H9 (cell line): ENCODE measurements at regions not wholly inside any gene's neighbourhood (a gene's known extent, or its start where the extent isn't known, plus 50 kb on each side); places are given as distances from the start of the nearest gene placed in this dataset.
A peak's percentile ranks its signal among the peaks of the same experiment; 100 is the strongest.

ENCODE experiments used
- DNase-seq: peaks from one replicate; pipeline ENCODE4 v3.0.0-alpha.2; 2017
- H2AFZ ChIP-seq: one replicate; pipeline ENCODE4 v1.6.1; 2013; ENCODE audit warnings: mild to moderate bottlenecking, low read length, control low read depth, moderate library complexity
- H2AK5ac ChIP-seq: 2 replicates; pipeline ENCODE4 v1.6.1; 2013; ENCODE audit warnings: low read length, control low read depth, mixed read lengths; ENCODE audit not compliant: insufficient read length
- H2BK120ac ChIP-seq: one replicate; pipeline ENCODE4 v1.6.1; 2013; ENCODE audit warnings: low read depth, mild to moderate bottlenecking, low read length, control low read depth, inconsistent platforms; ENCODE audit not compliant: poor library complexity, severe bottlenecking
- H2BK12ac ChIP-seq: 2 replicates; pipeline ENCODE4 v1.6.1; 2013; ENCODE audit warnings: low read length, control low read depth, mixed read lengths, low read depth; ENCODE audit not compliant: insufficient read length
- H2BK15ac ChIP-seq: 2 replicates; pipeline ENCODE4 v1.6.1; 2013; ENCODE audit warnings: low read depth, low read length, control low read depth
- H2BK20ac ChIP-seq: one replicate; pipeline ENCODE4 v1.6.1; 2013; ENCODE audit warnings: low read depth, mild to moderate bottlenecking, low read length, control low read depth, inconsistent platforms; ENCODE audit not compliant: poor library complexity, severe bottlenecking
- H2BK5ac ChIP-seq: 2 replicates; pipeline ENCODE4 v1.6.1; 2013; ENCODE audit warnings: low read length, control low read depth, mixed read lengths; ENCODE audit not compliant: insufficient read length
- H3K14ac ChIP-seq: 2 replicates; pipeline ENCODE4 v1.6.1; 2013; ENCODE audit warnings: low read length, control low read depth; ENCODE audit not compliant: insufficient read depth
- H3K18ac ChIP-seq: 2 replicates; pipeline ENCODE4 v1.6.1; 2013; ENCODE audit warnings: low read depth, mild to moderate bottlenecking, mixed read lengths, low read length, control low read depth; ENCODE audit not compliant: insufficient read length
- H3K23ac ChIP-seq: 2 replicates; pipeline ENCODE4 v1.6.1; 2013; ENCODE audit warnings: low read length, control low read depth, mixed read lengths, low read depth; ENCODE audit not compliant: insufficient read length
- H3K23me2 ChIP-seq: 2 replicates; pipeline ENCODE4 v1.6.1; 2013; ENCODE audit warnings: low read depth, mild to moderate bottlenecking, mixed read lengths, low read length, control low read depth; ENCODE audit not compliant: insufficient read length, poor library complexity, severe bottlenecking
- H3K27ac ChIP-seq: 2 replicates; pipeline ENCODE4 v1.5.1; 2013; ENCODE audit warnings: low read length, control low read depth, mixed read lengths, low read depth; ENCODE audit not compliant: insufficient read length
- H3K27me3 ChIP-seq: 2 replicates; pipeline ENCODE4 v1.6.1; 2013; ENCODE audit warnings: low read length, control low read depth, inconsistent platforms; ENCODE audit not compliant: insufficient read depth
- H3K4ac ChIP-seq: 2 replicates; pipeline ENCODE4 v1.6.1; 2013; ENCODE audit warnings: low read depth, mild to moderate bottlenecking, control low read depth, inconsistent platforms, low read length, moderate library complexity
- H3K4me1 ChIP-seq: 2 replicates; pipeline ENCODE4 v1.6.1; 2013; ENCODE audit warnings: low read length, control low read depth, inconsistent platforms; ENCODE audit not compliant: insufficient read depth
- H3K4me2 ChIP-seq: 2 replicates; pipeline ENCODE4 v1.6.1; 2013; ENCODE audit warnings: low read length, control low read depth, mixed read lengths; ENCODE audit not compliant: insufficient read length, insufficient read depth
- H3K56ac ChIP-seq: 2 replicates; pipeline ENCODE4 v1.6.1; 2013; ENCODE audit warnings: low read depth, mild to moderate bottlenecking, mixed read lengths, low read length, control low read depth; ENCODE audit not compliant: insufficient read length
- H3K79me1 ChIP-seq: 2 replicates; pipeline ENCODE4 v1.6.1; 2013; ENCODE audit warnings: low read depth, mild to moderate bottlenecking, moderate library complexity, low read length, control low read depth, inconsistent platforms; ENCODE audit not compliant: insufficient read depth, poor library complexity, severe bottlenecking
- H3K79me2 ChIP-seq: 2 replicates; pipeline ENCODE4 v1.6.1; 2013; ENCODE audit warnings: low read length, control low read depth, inconsistent platforms; ENCODE audit not compliant: insufficient read depth
- H3K9ac ChIP-seq: 2 replicates; pipeline ENCODE4 v1.6.1; 2013; ENCODE audit warnings: low read length, control low read depth, mixed read lengths; ENCODE audit not compliant: insufficient read length; ENCODE audit errors: extremely low read depth
- H3K9me3 ChIP-seq: one replicate; pipeline ENCODE4 v1.6.1; 2013; ENCODE audit warnings: low read depth, low read length, inconsistent platforms; ENCODE audit not compliant: control insufficient read depth
- H3T11ph ChIP-seq: one replicate; pipeline ENCODE4 v1.6.1; 2013; ENCODE audit warnings: mild to moderate bottlenecking, low read length, control low read depth, inconsistent platforms
- H4K20me1 ChIP-seq: one replicate; pipeline ENCODE4 v1.6.1; 2013; ENCODE audit not compliant: control insufficient read depth, insufficient read length, insufficient read depth
- H4K5ac ChIP-seq: 2 replicates; pipeline ENCODE4 v1.6.1; 2013; ENCODE audit warnings: low read depth, mild to moderate bottlenecking, mixed read lengths, low read length, control low read depth; ENCODE audit not compliant: insufficient read length
- H4K8ac ChIP-seq: replicated peaks from 2 replicates; pipeline ENCODE4 v1.6.1; 2013; ENCODE audit warnings: low read length, control low read depth, mixed read lengths, low read depth; ENCODE audit not compliant: insufficient read length
- H4K91ac ChIP-seq: 2 replicates; pipeline ENCODE4 v1.6.1; 2013; ENCODE audit warnings: low read depth, mild to moderate bottlenecking, moderate library complexity, mixed read lengths, low read length, control low read depth; ENCODE audit not compliant: insufficient read length
- H3K27ac Mint-ChIP-seq, 3 experiments: 2 replicates in 2 of 3; 3 replicates in 1 of 3; pipeline ENCODE4 v1.8.0; 2020 to 2021; ENCODE audit warnings: mixed read lengths in 3 of 3, mild to moderate bottlenecking in 1 of 3, moderate library complexity in 1 of 3
- H3K27me3 Mint-ChIP-seq: 2 replicates; pipeline ENCODE4 v1.8.0; 2021; ENCODE audit warnings: low read depth, mild to moderate bottlenecking, moderate library complexity, mixed read lengths
- H3K36me3 Mint-ChIP-seq, 3 experiments: 2 replicates in 2 of 3; 3 replicates in 1 of 3; pipeline ENCODE4 v1.8.0; 2020 to 2021; ENCODE audit warnings: low read depth in 3 of 3, mixed read lengths in 3 of 3; ENCODE audit not compliant: insufficient read depth in 1 of 3
- H3K4me1 Mint-ChIP-seq, 2 experiments: 2 replicates each; pipeline ENCODE4 v1.8.0; 2020; ENCODE audit warnings: mixed read lengths in 2 of 2
- H3K4me3 Mint-ChIP-seq, 2 experiments: 2 replicates in 1 of 2; 3 replicates in 1 of 2; pipeline ENCODE4 v1.8.0; 2020 to 2021; ENCODE audit warnings: mild to moderate bottlenecking in 2 of 2, mixed read lengths in 2 of 2, moderate library complexity in 1 of 2
- H3K9me3 Mint-ChIP-seq, 2 experiments: 2 replicates in 1 of 2; 3 replicates in 1 of 2; pipeline ENCODE4 v1.8.0; 2020; ENCODE audit warnings: mild to moderate bottlenecking in 2 of 2, mixed read lengths in 2 of 2, moderate library complexity in 1 of 2
- CTCF ChIP-seq: fragments of 200-600 bp; sonication (generic); conservative IDR thresholded peaks from 3 replicates; pipeline ENCODE4 v1.8.0; 2021; ENCODE audit warnings: antibody characterized with exemption, mild to moderate bottlenecking
- WGBS: extraction: QIAGEN DNeasy Blood & Tissue Kit; methylation state at CpG from one replicate; pipeline ENCODE4 v1.1.7; 2013; ENCODE audit warnings: missing lambda C conversion rate, low lambda C conversion rate, mixed read lengths; ENCODE audit not compliant: insufficient read length; ENCODE audit errors: extremely low coverage; 5-methylcytosine and 5-hydroxymethylcytosine counted together

GRCh38 chr5:35305336-35306020 is 75.2 kb upstream of the PRLR start:
- no peak overlapping the region for H2BK20ac ChIP-seq
- no peaks in the 10 kb centered on the region for H3K4me1 ChIP-seq
- H3K56ac ChIP-seq = no peak overlapping the region
- H2AK5ac ChIP-seq = no peak overlapping the region
- no peaks in the 10 kb centered on the region for H3K36me3 Mint-ChIP-seq
- peaks cover 13 to 16% of the 10 kb centered on the region in 2 experiments for H3K4me1 Mint-ChIP-seq
- H2BK120ac ChIP-seq = no peak overlapping the region
- H3K4me3 Mint-ChIP-seq = no peak overlapping the region
- no peak overlapping the region for H3K4ac ChIP-seq
- H3K27me3 Mint-ChIP-seq = no peaks in the 10 kb centered on the region
- H4K8ac ChIP-seq = no peak overlapping the region
- DNase-seq = no peak
- H3K27ac ChIP-seq = no peak overlapping the region
- no CpG with 5 or more reads among the region's 2 CpGs for WGBS
- no peaks in the 10 kb centered on the region for H3K23me2 ChIP-seq
- H3T11ph ChIP-seq = no peak overlapping the region
- H3K9me3 Mint-ChIP-seq = no peaks in the 10 kb centered on the region
- no peak overlapping the region for H3K14ac ChIP-seq
- no peak for TF ChIP-seq CTCF
- H4K5ac ChIP-seq = no peak overlapping the region
- no peak overlapping the region for H4K91ac ChIP-seq
- H3K79me1 ChIP-seq = no peaks in the 10 kb centered on the region
- H3K18ac ChIP-seq = no peak overlapping the region
- H4K20me1 ChIP-seq = no peaks in the 10 kb centered on the region
- H2BK5ac ChIP-seq = no peak overlapping the region
- no peak overlapping the region for H3K4me2 ChIP-seq
- H2BK12ac ChIP-seq = no peak overlapping the region
- no peak overlapping the region for H2AFZ ChIP-seq
- H3K27me3 ChIP-seq = no peaks in the 10 kb centered on the region
- no peaks in the 10 kb centered on the region for H3K79me2 ChIP-seq
- H3K27ac Mint-ChIP-seq = peak overlapping the region in 1 of 3 experiments; percentile 2; a peak in 1 of 7 replicates
- H3K23ac ChIP-seq = no peak overlapping the region
- no peak overlapping the region for H2BK15ac ChIP-seq
- H3K9me3 ChIP-seq = no peaks in the 10 kb centered on the region
- no peak overlapping the region for H3K9ac ChIP-seq
